Heart left ventricle (tissue), 13 donors: ENCODE measurements at regions not wholly inside any gene's neighbourhood (a gene's known extent, or its start where the extent isn't known, plus 50 kb on each side); places are given as distances from the start of the nearest gene placed in this dataset.

Experiments
- POLR2A ChIP-seq, 2 donors: fragments of 450-650 bp; IDR thresholded peaks; one replicate each; pipeline ENCODE4 v1.6.1; 2017; ENCODE audit warnings: antibody characterized with exemption in 2 of 2, mild to moderate bottlenecking in 2 of 2, moderate library complexity in 2 of 2
- TF ChIP-seq, protein P1 (sequence below), 12 donors: fragments of 200-600 bp; sonication (generic) in 4 of 12; IDR thresholded peaks; one replicate each; pipeline versions ENCODE4 v1.5.0 to v1.8.0; 2018 to 2022; ENCODE audit warnings: antibody characterized with exemption in 12 of 12, mild to moderate bottlenecking in 5 of 12
- donor health status: ischemic (EF 13 %, LVEDD 7.1; RV severe dilation, severe dysfunction).
- donor health status: DM: no; HTN: yes; CAD: no.
- donor health status: DM: no; HTN: no; CAD: no.
- donor health status: ischemic (EF 25% LVEDD 6.9; RV normal size, moderate dysfunction).
- donor health status: ischemic (EF 25% LVEDD 5.7; RV mildly dilated, moderate dysfunction).
- donor health status: ischemic (EF 35%, LVEDD 5.7; RV mildly dilated, moderate dysfunction).
- donor health status: nonischemic (EF 11% LVEDD 7.7; RV severe dilation, severe dysfunction).
- donor health status: DM: yes; HTN: yes; CAD: no.
- donor health status: PGD.
- donor health status: ischemic (EF 29% LVEDD 5.4; RV normal size, mild dysfunction).
- donor health status: nonischemic (EF 23%, LVEDD 6.1; RV moderate dilation, normal function).

DNA sequence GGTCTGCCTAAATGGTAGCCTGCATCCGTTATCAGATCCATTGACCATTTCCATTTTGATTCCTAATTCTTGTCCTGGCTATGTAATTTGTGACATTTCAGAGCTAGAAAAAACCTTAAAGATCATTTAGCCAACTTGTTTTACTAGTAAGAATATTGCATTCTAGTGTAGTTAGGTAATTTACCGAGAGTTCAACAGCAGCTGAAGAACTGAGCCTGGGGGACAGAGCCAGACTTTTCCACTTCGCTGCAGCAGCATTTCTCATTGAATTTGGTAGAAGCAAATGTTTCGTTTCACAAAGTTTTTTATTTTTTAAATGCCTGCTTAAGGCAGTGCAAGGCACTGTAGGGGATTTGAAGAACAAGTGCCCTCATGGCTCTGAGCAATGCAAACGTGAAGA lies 59.2 kb upstream of the MARCHF10 start:
- TF ChIP-seq POLR2A (IDR thresholded peaks at IDR 0.05), result no peak
- TF ChIP-seq, protein P1, sequence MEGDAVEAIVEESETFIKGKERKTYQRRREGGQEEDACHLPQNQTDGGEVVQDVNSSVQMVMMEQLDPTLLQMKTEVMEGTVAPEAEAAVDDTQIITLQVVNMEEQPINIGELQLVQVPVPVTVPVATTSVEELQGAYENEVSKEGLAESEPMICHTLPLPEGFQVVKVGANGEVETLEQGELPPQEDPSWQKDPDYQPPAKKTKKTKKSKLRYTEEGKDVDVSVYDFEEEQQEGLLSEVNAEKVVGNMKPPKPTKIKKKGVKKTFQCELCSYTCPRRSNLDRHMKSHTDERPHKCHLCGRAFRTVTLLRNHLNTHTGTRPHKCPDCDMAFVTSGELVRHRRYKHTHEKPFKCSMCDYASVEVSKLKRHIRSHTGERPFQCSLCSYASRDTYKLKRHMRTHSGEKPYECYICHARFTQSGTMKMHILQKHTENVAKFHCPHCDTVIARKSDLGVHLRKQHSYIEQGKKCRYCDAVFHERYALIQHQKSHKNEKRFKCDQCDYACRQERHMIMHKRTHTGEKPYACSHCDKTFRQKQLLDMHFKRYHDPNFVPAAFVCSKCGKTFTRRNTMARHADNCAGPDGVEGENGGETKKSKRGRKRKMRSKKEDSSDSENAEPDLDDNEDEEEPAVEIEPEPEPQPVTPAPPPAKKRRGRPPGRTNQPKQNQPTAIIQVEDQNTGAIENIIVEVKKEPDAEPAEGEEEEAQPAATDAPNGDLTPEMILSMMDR (IDR thresholded peaks at IDR 0.05), result no peak
